ENCODE measurements at regions not wholly inside any gene's neighbourhood (a gene's known extent, or its start where the extent isn't known, plus 50 kb on each side); places are given as distances from the start of the nearest gene placed in this dataset.

DNA sequence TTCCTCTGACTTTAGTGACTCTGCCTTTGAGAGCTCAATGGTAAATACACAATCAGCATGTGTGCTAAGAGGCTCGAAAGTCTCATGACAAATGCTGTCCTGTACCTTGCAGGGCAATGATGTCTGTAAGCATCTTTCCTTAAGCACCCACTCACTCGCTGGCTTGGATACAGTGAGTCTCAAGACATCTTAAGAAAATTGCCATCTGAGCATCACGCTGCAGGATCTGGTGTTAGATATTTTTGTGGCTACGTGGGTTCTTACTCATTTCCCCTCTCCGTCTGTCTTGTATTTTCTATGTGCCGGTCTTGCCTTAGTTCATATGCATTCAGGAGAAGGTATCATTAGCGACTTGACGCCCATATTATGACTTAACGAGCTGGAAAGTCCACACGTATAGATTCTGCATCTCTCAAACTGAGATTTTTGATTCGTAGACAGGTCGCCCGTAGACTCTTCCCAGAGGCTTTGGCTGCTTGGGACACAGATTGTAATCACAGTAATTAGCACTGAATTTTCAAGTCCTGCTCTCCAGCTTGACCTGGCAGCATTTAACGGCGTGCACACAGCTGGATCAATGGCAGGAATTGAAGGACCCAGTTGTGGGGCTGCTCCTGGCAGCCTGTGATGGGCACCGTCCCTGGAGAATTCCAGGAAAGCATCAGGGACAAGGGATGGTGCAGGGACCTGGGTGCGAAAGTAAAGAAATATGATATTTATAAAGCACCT, 231.2 kb downstream of the ZIC5 start:
- DNase-seq (no peak), ATAC-seq (ENCODE audit: low read depth in 2 of 2) (no peak)
- H3K36me3 ChIP-seq (ENCODE audit: control insufficient read depth, insufficient read depth, low read length), result no peaks in the 10 kb centered on the region
- H3K9me3 Mint-ChIP-seq, result no peaks in the 10 kb centered on the region
- no peaks in the 10 kb centered on the region for H3K27me3 ChIP-seq (ENCODE audit: control insufficient read depth, insufficient read depth, low read length)
- H3K27ac ChIP-seq (ENCODE audit: insufficient read depth, low read length, poor library complexity, severe bottlenecking), result no peak overlapping the region
- no peaks in the 10 kb centered on the region for H3K27me3 Mint-ChIP-seq
- peaks cover 5% of the 10 kb centered on the region for H3K36me3 Mint-ChIP-seq
- no peak overlapping the region for H3K4me3 Mint-ChIP-seq
- no peak overlapping the region for H3K27ac Mint-ChIP-seq
- H3K4me1 Mint-ChIP-seq, result peaks cover 0 to 1% (median 0%) of the 10 kb centered on the region in 4 donors
- H3K4me1 ChIP-seq (ENCODE audit: control insufficient read depth, insufficient read depth, low read length, poor library complexity, severe bottlenecking), result no peaks in the 10 kb centered on the region
- H3K9me3 ChIP-seq (ENCODE audit: control insufficient read depth in 2 of 2, low read length in 2 of 2), result no peaks in the 10 kb centered on the region
- no peak overlapping the region for H3K4me3 ChIP-seq (ENCODE audit: low read depth, low read length)

DNA sequence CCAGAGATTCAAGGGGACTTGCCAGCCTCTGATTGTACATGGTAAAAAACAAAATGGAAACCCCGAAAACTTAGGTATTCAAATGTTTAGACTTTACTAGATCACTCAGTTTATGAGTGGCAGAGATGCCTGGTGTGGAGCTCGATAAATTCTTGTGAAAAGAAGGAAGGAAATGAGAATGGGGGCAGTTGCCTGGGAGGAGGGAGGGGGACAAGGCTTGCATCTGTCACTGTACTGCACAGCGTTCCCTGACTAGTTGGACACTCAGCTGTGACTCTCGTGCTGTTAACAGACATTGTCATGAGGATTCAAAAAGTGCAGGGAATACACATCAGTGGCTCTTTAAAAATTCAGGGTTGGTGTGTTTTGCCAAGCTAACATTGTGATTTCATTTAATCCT, 232.9 kb downstream of the ZIC5 start:
- ATAC-seq (ENCODE audit: low read depth in 2 of 2) (no peak), DNase-seq (no peak)
- H3K4me1 Mint-ChIP-seq, result no peaks in the 10 kb centered on the region
- H3K4me3 Mint-ChIP-seq, result no peak overlapping the region
- Histone ChIP-seq H3K4me1 (ENCODE audit: control insufficient read depth, insufficient read depth, low read length, poor library complexity, severe bottlenecking) (no peaks in the 10 kb centered on the region), H3K9me3 (ENCODE audit: control insufficient read depth in 2 of 2, low read length in 2 of 2) (no peaks in the 10 kb centered on the region), H3K4me3 (ENCODE audit: low read depth, low read length) (no peak overlapping the region), H3K27me3 (ENCODE audit: control insufficient read depth, insufficient read depth, low read length) (no peaks in the 10 kb centered on the region), H3K36me3 (ENCODE audit: control insufficient read depth, insufficient read depth, low read length) (no peaks in the 10 kb centered on the region), H3K27ac (ENCODE audit: insufficient read depth, low read length, poor library complexity, severe bottlenecking) (no peak overlapping the region)
- H3K36me3 Mint-ChIP-seq, result peaks cover 5% of the 10 kb centered on the region
- H3K27me3 Mint-ChIP-seq, result no peaks in the 10 kb centered on the region
- H3K27ac Mint-ChIP-seq, result no peak overlapping the region
- no peaks in the 10 kb centered on the region for H3K9me3 Mint-ChIP-seq

DNA sequence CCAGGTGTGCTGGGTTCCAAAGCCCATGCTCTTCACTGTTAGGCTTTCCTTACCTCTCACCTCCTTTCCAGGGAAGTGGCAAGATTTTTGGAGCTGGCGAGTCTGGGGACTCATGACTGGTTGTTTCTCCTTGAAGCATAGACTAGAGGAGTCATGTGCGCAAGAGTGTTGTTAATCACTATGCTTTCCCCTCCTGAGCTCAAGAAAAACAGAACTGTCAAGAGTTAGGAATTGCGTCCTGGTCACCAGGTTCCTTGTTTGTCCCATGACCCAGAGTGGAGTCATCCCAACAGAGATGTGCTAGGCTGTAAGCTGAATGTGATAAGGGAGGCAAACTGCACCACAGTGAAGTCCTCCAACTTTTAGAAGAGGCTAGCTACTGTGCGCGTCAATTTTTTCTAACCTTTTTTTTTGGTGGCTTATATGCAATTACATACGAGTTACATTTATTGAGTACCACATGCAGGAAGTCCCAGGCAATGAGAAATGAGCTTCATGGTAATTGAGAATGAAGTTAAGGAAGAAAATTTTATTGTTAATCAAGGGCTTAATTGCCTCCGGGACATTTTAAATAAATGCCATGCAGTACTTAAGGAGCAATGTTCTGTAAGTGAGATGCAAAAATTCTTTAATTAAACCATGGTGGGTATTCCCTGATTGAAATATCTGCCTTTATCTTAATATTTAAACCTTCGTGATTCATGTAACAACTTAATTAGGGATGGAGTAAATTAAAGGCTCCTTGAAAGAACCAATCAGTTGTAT, 233.9 kb downstream of the ZIC5 start:
- H3K4me1 ChIP-seq (ENCODE audit: control insufficient read depth, insufficient read depth, low read length, poor library complexity, severe bottlenecking), result no peaks in the 10 kb centered on the region
- H3K4me3 Mint-ChIP-seq, result no peak overlapping the region
- ATAC-seq (ENCODE audit: low read depth in 2 of 2) (no peak), DNase-seq (no peak)
- no peaks in the 10 kb centered on the region for H3K9me3 ChIP-seq (ENCODE audit: control insufficient read depth in 2 of 2, low read length in 2 of 2)
- H3K36me3 ChIP-seq (ENCODE audit: control insufficient read depth, insufficient read depth, low read length), result no peaks in the 10 kb centered on the region
- no peak overlapping the region for H3K4me3 ChIP-seq (ENCODE audit: low read depth, low read length)
- H3K9me3 Mint-ChIP-seq, result no peaks in the 10 kb centered on the region
- no peaks in the 10 kb centered on the region for H3K36me3 Mint-ChIP-seq
- H3K27me3 ChIP-seq (ENCODE audit: control insufficient read depth, insufficient read depth, low read length), result no peaks in the 10 kb centered on the region
- no peak overlapping the region for H3K27ac ChIP-seq (ENCODE audit: insufficient read depth, low read length, poor library complexity, severe bottlenecking)
- no peaks in the 10 kb centered on the region for H3K4me1 Mint-ChIP-seq
- no peak overlapping the region for H3K27ac Mint-ChIP-seq
- H3K27me3 Mint-ChIP-seq, result no peaks in the 10 kb centered on the region

DNA sequence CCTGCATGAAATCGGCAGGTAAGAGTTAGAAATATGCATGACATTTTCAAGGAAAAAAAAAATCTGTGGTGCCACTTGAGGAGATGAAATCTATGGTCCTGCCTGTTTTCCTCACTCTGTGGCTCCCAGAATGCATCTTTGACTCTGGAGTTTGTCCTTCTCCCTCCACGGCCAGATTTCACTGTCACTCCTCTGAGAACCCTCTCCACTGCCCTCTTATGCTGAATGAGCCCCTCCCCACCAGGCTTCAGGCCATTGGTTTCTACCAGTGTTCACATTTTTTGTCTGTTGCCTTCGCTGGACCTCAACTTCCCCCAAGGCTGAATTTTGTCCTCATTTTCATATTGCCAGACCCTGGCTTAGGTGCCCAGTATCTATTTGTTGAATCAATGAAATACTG, 235.0 kb downstream of the ZIC5 start:
- Histone ChIP-seq H3K4me3 (ENCODE audit: low read depth, low read length) (no peak overlapping the region), H3K36me3 (ENCODE audit: control insufficient read depth, insufficient read depth, low read length) (no peaks in the 10 kb centered on the region), H3K4me1 (ENCODE audit: control insufficient read depth, insufficient read depth, low read length, poor library complexity, severe bottlenecking) (no peaks in the 10 kb centered on the region), H3K27ac (ENCODE audit: insufficient read depth, low read length, poor library complexity, severe bottlenecking) (no peak overlapping the region), H3K27me3 (ENCODE audit: control insufficient read depth, insufficient read depth, low read length) (no peaks in the 10 kb centered on the region), H3K9me3 (ENCODE audit: control insufficient read depth in 2 of 2, low read length in 2 of 2) (no peaks in the 10 kb centered on the region)
- Mint-ChIP-seq H3K9me3 (no peaks in the 10 kb centered on the region), H3K4me1 (peaks cover 0 to 5% (median 0%) of the 10 kb centered on the region in 4 donors), H3K4me3 (no peak overlapping the region), H3K36me3 (no peaks in the 10 kb centered on the region), H3K27me3 (no peaks in the 10 kb centered on the region), H3K27ac (no peak overlapping the region)
- DNase-seq (no peak), ATAC-seq (ENCODE audit: low read depth in 2 of 2) (no peak)

- Histone ChIP-seq H3K4me3 (ENCODE audit: low read depth, low read length) (no peak overlapping the region), H3K9me3 (ENCODE audit: control insufficient read depth in 2 of 2, low read length in 2 of 2) (no peaks in the 10 kb centered on the region), H3K27ac (ENCODE audit: insufficient read depth, low read length, poor library complexity, severe bottlenecking) (no peak overlapping the region), H3K36me3 (ENCODE audit: control insufficient read depth, insufficient read depth, low read length) (no peaks in the 10 kb centered on the region), H3K27me3 (ENCODE audit: control insufficient read depth, insufficient read depth, low read length) (no peaks in the 10 kb centered on the region), H3K4me1 (ENCODE audit: control insufficient read depth, insufficient read depth, low read length, poor library complexity, severe bottlenecking) (no peaks in the 10 kb centered on the region)
- Mint-ChIP-seq H3K36me3 (peaks cover 7% of the 10 kb centered on the region), H3K9me3 (no peaks in the 10 kb centered on the region), H3K4me1 (peaks cover 0 to 8% (median 0%) of the 10 kb centered on the region in 4 donors), H3K27ac (no peak overlapping the region), H3K27me3 (no peaks in the 10 kb centered on the region), H3K4me3 (no peak overlapping the region)
- no peak for DNase-seq
- ATAC-seq (ENCODE audit: low read depth in 2 of 2), result no peak
Observed at GRCh38 chr13:99734013-99734693, 232.9 kb downstream of the TM9SF2 start.

- Mint-ChIP-seq H3K36me3 (peaks cover 9% of the 10 kb centered on the region), H3K27me3 (no peaks in the 10 kb centered on the region), H3K27ac (no peak overlapping the region), H3K9me3 (no peaks in the 10 kb centered on the region), H3K4me3 (no peak overlapping the region), H3K4me1 (peaks cover 0 to 8% (median 0%) of the 10 kb centered on the region in 4 donors)
- no peak overlapping the region for H3K27ac ChIP-seq (ENCODE audit: insufficient read depth, low read length, poor library complexity, severe bottlenecking)
- no peaks in the 10 kb centered on the region for H3K36me3 ChIP-seq (ENCODE audit: control insufficient read depth, insufficient read depth, low read length)
- no peaks in the 10 kb centered on the region for H3K4me1 ChIP-seq (ENCODE audit: control insufficient read depth, insufficient read depth, low read length, poor library complexity, severe bottlenecking)
- no peak for DNase-seq
- no peaks in the 10 kb centered on the region for H3K9me3 ChIP-seq (ENCODE audit: control insufficient read depth in 2 of 2, low read length in 2 of 2)
- no peak for ATAC-seq (ENCODE audit: low read depth in 2 of 2)
- H3K27me3 ChIP-seq (ENCODE audit: control insufficient read depth, insufficient read depth, low read length), result no peaks in the 10 kb centered on the region
- no peak overlapping the region for H3K4me3 ChIP-seq (ENCODE audit: low read depth, low read length)
Observed at GRCh38 chr13:99733346-99733745, 232.1 kb downstream of the TM9SF2 start.

DNA sequence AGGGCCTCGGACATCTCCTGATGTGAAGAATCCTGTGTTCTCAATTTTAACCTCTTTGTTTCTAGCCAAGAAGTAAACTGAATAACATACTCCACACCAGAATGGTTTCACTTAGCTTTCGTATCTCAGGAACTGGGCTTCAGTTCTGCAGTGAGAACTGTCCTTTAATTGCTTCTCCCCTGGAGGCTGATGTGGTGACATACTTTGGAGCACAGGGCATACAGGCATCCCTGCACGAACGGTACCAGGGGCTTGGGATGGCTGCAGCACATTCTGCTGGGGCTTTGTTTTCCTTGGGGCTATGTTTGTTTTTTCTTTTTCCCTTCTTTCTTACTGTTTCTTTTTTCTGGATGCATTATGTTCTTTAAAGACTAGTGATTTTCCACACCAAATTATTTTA, 230.5 kb downstream of the TM9SF2 start:
- no peaks in the 10 kb centered on the region for H3K27me3 Mint-ChIP-seq
- peaks cover 0 to 8% (median 0%) of the 10 kb centered on the region in 4 donors for H3K4me1 Mint-ChIP-seq
- peaks cover 9% of the 10 kb centered on the region for H3K36me3 Mint-ChIP-seq
- Histone ChIP-seq H3K27ac (ENCODE audit: insufficient read depth, low read length, poor library complexity, severe bottlenecking) (no peak overlapping the region), H3K4me1 (ENCODE audit: control insufficient read depth, insufficient read depth, low read length, poor library complexity, severe bottlenecking) (no peaks in the 10 kb centered on the region), H3K9me3 (ENCODE audit: control insufficient read depth in 2 of 2, low read length in 2 of 2) (no peaks in the 10 kb centered on the region), H3K27me3 (ENCODE audit: control insufficient read depth, insufficient read depth, low read length) (no peaks in the 10 kb centered on the region), H3K36me3 (ENCODE audit: control insufficient read depth, insufficient read depth, low read length) (no peaks in the 10 kb centered on the region), H3K4me3 (ENCODE audit: low read depth, low read length) (no peak overlapping the region)
- H3K4me3 Mint-ChIP-seq, result no peak overlapping the region
- no peaks in the 10 kb centered on the region for H3K9me3 Mint-ChIP-seq
- ATAC-seq (ENCODE audit: low read depth in 2 of 2) (no peak), DNase-seq (no peak)
- peak overlapping the region in 2 of 3 donors; percentile 3 to 48 for H3K27ac Mint-ChIP-seq

Data from CD4-positive, CD25-positive, alpha-beta regulatory T cell (primary cell).